ENCODE measurements at regions not wholly inside any gene's neighbourhood (a gene's known extent, or its start where the extent isn't known, plus 50 kb on each side); places are given as distances from the start of the nearest gene placed in this dataset.

DNA sequence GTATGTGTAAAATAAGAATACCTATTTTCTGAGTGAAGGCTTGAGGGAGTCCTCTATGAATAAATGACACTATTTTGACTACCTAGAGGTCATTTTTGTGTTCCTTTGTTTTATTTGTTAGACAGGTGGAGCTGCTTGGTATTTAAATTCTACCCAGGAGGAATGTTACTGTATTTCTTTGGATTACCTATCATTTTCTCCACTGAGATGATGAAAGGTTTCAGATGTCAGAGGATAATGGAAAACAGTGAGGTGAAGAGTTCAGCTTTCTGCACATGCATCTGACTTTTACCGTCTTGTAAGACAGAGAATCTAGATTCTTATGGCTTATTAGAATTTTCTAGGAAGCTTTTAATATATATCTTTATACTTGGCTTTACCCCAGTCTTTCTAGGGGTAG lies 689.8 kb upstream of the NXPH2 start:
- H3K4me1 ChIP-seq: no peaks in the 10 kb centered on the region
- H3K9me3 ChIP-seq: no peaks in the 10 kb centered on the region
- no peaks in the 10 kb centered on the region for H3K27me3 ChIP-seq
- H3K27ac ChIP-seq: no peak overlapping the region
- DNase-seq: no peak
- H3K36me3 ChIP-seq: no peaks in the 10 kb centered on the region
- TF ChIP-seq, protein P1, sequence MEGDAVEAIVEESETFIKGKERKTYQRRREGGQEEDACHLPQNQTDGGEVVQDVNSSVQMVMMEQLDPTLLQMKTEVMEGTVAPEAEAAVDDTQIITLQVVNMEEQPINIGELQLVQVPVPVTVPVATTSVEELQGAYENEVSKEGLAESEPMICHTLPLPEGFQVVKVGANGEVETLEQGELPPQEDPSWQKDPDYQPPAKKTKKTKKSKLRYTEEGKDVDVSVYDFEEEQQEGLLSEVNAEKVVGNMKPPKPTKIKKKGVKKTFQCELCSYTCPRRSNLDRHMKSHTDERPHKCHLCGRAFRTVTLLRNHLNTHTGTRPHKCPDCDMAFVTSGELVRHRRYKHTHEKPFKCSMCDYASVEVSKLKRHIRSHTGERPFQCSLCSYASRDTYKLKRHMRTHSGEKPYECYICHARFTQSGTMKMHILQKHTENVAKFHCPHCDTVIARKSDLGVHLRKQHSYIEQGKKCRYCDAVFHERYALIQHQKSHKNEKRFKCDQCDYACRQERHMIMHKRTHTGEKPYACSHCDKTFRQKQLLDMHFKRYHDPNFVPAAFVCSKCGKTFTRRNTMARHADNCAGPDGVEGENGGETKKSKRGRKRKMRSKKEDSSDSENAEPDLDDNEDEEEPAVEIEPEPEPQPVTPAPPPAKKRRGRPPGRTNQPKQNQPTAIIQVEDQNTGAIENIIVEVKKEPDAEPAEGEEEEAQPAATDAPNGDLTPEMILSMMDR (IDR thresholded peaks at IDR 0.05): no peak
- TF ChIP-seq POLR2A (IDR thresholded peaks at IDR 0.05): no peak
- no peak overlapping the region for H3K4me3 ChIP-seq

DNA sequence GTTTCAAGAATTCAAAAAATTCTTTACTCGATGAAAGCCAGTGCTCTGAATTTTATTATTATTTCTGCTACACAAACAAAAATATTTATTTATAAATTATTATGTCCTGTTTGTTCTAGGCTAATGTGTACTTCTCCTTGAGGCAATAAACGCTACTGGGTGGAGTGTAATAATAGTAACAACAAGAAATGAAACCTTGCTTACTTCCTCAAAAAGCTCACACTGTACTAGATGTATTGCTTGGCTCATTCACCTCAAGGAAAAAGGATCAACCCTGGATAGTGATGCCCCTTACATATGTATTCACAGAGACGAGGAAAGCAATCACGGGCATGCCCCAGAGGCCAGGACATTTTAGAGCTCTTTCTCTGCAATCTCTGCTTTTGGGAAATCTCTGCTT lies 685.6 kb upstream of the NXPH2 start:
- H3K36me3 ChIP-seq: no peaks in the 10 kb centered on the region
- H3K27me3 ChIP-seq: no peaks in the 10 kb centered on the region
- H3K27ac ChIP-seq: no peak overlapping the region
- no peaks in the 10 kb centered on the region for H3K4me1 ChIP-seq
- no peaks in the 10 kb centered on the region for H3K9me3 ChIP-seq
- TF ChIP-seq POLR2A (IDR thresholded peaks at IDR 0.05): no peak
- TF ChIP-seq, protein P1 (IDR thresholded peaks at IDR 0.05): no peak
- H3K4me3 ChIP-seq: no peak overlapping the region
- no peak for DNase-seq

DNA sequence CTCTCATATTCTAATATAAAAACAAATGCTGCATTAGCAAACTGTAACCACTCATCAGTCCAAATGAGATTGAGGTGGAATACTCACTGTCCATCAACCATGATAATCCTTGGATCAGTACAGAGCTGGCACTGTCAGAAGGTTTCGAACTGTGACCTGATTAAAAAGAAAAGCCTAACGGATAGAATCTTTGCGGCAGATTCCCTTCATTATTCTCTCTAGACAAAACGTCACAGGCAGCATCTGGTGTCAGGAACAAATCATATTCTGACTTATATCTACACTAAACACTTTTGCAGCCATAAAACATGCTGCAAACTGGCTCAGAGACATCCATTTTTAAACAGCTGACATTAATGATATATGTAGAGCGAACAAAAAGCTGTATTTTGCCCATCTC lies 677.7 kb upstream of the NXPH2 start:
- H3K27me3 ChIP-seq: no peaks in the 10 kb centered on the region
- no peak overlapping the region for H3K27ac ChIP-seq
- peaks cover 0 to 5% (median 0%) of the 10 kb centered on the region in 4 donors for H3K9me3 ChIP-seq
- no peak for TF ChIP-seq POLR2A (IDR thresholded peaks at IDR 0.05)
- TF ChIP-seq, protein P1 (IDR thresholded peaks at IDR 0.05): no peak
- no peak overlapping the region for H3K4me3 ChIP-seq
- DNase-seq: no peak
- H3K4me1 ChIP-seq: no peaks in the 10 kb centered on the region
- H3K36me3 ChIP-seq: no peaks in the 10 kb centered on the region

DNA sequence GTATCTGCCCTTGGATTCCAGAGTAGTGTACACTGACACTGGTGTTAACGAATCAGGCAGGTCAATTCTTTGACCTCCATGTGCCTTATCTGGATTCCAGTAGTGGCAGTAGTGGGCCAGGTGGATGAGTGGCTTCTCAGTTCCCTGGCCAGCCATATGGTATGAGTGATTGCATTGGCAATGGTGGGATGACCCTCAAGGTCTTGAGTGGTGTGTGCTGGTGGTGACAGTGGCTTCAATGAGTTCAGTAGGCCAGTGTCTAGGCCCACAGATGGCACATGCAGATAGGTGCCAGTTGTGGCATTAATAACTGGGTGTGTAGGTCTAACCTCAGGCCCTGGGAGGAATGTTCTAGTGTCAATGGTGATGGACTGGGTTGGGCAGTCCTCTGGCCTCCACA lies 674.1 kb upstream of the NXPH2 start:
- H3K9me3 ChIP-seq: peaks cover 0 to 5% (median 0%) of the 10 kb centered on the region in 4 donors
- H3K4me1 ChIP-seq: no peaks in the 10 kb centered on the region
- H3K27ac ChIP-seq: no peak overlapping the region
- no peaks in the 10 kb centered on the region for H3K36me3 ChIP-seq
- TF ChIP-seq POLR2A (IDR thresholded peaks at IDR 0.05): no peak
- TF ChIP-seq, protein P1 (IDR thresholded peaks at IDR 0.05): no peak
- no peaks in the 10 kb centered on the region for H3K27me3 ChIP-seq
- no peak for DNase-seq
- no peak overlapping the region for H3K4me3 ChIP-seq

DNA sequence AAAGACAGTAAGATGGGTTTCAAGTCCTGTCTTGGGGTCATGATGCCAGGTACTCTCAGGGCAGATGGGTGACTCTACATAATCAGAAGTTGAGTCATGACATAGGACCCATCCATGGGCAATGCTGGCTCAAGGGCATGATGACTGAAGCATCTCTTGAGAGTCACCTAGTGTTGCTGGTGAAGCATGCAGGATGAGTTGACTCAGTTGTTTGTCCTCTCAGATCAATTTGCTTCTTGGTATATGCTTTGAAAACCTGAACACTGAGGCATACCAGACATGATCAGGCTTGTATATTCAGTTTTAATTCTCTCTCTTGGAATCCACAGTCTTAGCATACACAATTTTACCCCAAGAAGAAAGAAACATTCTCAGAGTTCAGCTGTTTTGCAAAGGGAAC lies 658.9 kb upstream of the NXPH2 start:
- TF ChIP-seq POLR2A (IDR thresholded peaks at IDR 0.05): no peak
- no peak overlapping the region for H3K4me3 ChIP-seq
- H3K27ac ChIP-seq: no peak overlapping the region
- no peaks in the 10 kb centered on the region for H3K9me3 ChIP-seq
- DNase-seq: no peak
- no peaks in the 10 kb centered on the region for H3K36me3 ChIP-seq
- no peaks in the 10 kb centered on the region for H3K4me1 ChIP-seq
- H3K27me3 ChIP-seq: no peaks in the 10 kb centered on the region

DNA sequence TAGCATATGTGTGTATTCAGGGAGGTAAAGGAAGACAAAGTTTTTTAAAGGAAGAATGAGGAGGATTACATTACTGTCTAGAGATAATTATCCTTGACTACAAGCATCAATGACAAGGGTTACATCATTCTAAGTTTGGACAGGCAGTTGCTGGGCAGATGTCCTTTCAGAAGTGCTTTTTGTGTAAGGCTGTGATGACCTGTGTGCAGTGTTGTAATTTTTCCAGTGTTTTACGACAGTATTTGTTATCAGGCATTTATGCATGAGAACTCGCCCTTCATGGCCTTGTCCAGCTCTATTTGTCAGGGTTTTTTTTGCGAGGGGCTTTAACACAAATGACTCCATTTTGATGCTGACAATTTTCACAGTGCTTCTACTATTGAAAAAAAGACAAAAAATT lies 658.3 kb upstream of the NXPH2 start:
- H3K4me1 ChIP-seq: no peaks in the 10 kb centered on the region
- no peaks in the 10 kb centered on the region for H3K9me3 ChIP-seq
- TF ChIP-seq, protein P1 (IDR thresholded peaks at IDR 0.05): no peak
- no peak for TF ChIP-seq POLR2A (IDR thresholded peaks at IDR 0.05)
- H3K4me3 ChIP-seq: no peak overlapping the region
- no peaks in the 10 kb centered on the region for H3K27me3 ChIP-seq
- no peak for DNase-seq
- no peak overlapping the region for H3K27ac ChIP-seq
- no peaks in the 10 kb centered on the region for H3K36me3 ChIP-seq
